Gastrocnemius medialis (tissue), 4 donors: ENCODE measurements at regions not wholly inside any gene's neighbourhood (a gene's known extent, or its start where the extent isn't known, plus 50 kb on each side); places are given as distances from the start of the nearest gene placed in this dataset.

Experiments
- CTCF ChIP-seq, 5 experiments: fragments of 450-650 bp in 3 of 5; fragments of 200-600 bp in 2 of 5; sonication (generic) in 2 of 5; IDR thresholded peaks in 4 of 5; conservative IDR thresholded peaks in 1 of 5; 1 replicate in 4 of 5; 2 replicates in 1 of 5; pipeline ENCODE4 v1.5.1; 2016 to 2019; ENCODE audit warnings: antibody characterized with exemption in 5 of 5, mild to moderate bottlenecking in 3 of 5, moderate library complexity in 3 of 5
- POLR2A ChIP-seq, 2 donors: fragments of 450-650 bp; IDR thresholded peaks; one replicate each; pipeline ENCODE4 v1.6.1; 2017; ENCODE audit warnings: antibody characterized with exemption in 2 of 2, mild to moderate bottlenecking in 2 of 2, moderate library complexity in 2 of 2

- TF ChIP-seq CTCF (IDR thresholded peaks at IDR 0.05 in 4 of 5, conservative IDR thresholded peaks at IDR 0.05 in 1 of 5), result no peak
- no peak for TF ChIP-seq POLR2A (IDR thresholded peaks at IDR 0.05)
Measured at GRCh38 chr19:20313894-20314293, 146.9 kb downstream of the ZNF486 start.
